ENCODE measurements at regions not wholly inside any gene's neighbourhood (a gene's known extent, or its start where the extent isn't known, plus 50 kb on each side); places are given as distances from the start of the nearest gene placed in this dataset.
"Not testable (repeated sequence)": the region's sequence is repeated elsewhere in the genome, so short reads cannot be mapped to it uniquely, and the experiment has no call there.

DNA sequence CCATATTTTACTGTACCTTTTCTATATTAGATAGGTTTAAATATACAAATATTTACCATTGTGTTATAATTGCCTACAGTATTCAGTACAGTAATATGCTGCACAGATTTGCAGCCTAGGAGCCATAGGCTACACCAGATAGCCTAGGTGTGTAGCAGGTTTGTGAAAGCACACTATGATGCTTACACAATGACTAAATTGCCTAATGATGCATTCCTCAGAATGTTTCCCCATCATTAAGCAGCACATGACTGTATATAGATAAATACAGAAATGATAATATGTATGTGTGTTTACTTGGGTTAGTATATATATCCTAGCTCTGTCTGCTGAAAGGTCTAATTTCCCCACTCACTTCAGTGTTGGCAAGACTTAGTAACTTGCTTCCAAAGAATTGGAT, 65.8 kb downstream of the MYL3 start:
- in situ Hi-C loops (cut with MboI; ENCODE audit: low pct_unique_long_range_greater_than_20kb, low sequenced_read_pairs) = no loop called here
- DNase-seq = no peak

DNA sequence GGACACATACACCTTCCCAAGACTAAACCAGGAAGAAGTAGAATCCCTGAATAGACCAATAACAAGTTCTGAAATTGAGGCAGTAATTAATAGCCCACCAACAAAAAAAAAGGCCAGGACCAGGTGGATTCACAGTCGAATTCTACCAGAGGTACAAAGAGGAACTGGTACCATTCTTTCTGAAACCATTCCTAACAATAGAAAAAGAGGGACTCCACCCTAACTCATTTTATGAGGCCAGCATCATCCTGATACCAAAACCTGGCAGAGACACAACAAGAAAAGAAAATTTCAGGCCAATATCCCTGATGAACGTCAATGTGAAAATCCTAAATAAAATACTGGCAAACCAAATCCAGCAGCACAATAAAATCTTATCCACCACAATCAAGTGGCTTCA, 69.9 kb downstream of the MYL3 start:
- DNase-seq; in situ Hi-C loops (cut with MboI; ENCODE audit: low pct_unique_long_range_greater_than_20kb, low sequenced_read_pairs): not testable (repeated sequence)

DNA sequence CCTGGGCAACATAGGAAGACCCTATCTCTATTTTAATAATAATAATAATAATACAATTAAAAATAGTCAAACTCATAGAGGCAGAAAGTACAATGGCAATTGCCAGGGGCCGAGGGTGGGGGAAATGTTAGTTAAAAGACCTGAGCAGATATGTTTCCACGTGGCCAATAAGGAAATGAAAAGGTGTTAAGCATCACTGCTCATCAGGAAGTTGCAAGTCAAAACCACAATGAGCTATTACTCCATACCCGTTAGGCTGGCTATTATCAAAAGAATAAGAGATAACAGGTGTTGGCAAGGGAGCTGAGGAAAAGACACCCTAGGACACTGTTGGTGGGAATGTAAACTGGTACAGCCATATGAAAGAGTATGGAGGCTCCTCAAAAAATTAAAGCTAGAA, 60.4 kb upstream of the PRSS50 start:
- peak; percentile 21 for DNase-seq
- in situ Hi-C loops (cut with MboI; ENCODE audit: low pct_unique_long_range_greater_than_20kb, low sequenced_read_pairs) = no loop called here

DNA sequence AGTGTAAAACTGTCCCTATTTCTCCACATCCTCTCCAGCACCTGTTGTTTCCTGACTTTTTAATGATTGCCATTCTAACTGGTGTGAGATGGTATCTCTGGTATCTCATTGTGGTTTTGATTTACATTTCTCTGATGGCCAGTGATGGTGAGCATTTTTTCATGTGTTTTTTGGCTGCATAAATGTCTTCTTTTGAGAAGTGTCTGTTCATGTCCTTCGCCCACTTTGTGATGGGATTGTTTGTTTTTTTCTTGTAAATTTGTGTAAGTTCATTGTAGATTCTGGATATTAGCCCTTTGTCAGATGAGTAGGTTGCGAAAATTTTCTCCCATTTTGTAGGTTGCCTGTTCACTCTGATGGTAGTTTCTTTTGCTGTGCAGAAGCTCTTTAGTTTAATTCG, 54.8 kb upstream of the PRSS50 start:
- in situ Hi-C loops (cut with MboI; ENCODE audit: low pct_unique_long_range_greater_than_20kb, low sequenced_read_pairs); DNase-seq: not testable (repeated sequence)

DNA sequence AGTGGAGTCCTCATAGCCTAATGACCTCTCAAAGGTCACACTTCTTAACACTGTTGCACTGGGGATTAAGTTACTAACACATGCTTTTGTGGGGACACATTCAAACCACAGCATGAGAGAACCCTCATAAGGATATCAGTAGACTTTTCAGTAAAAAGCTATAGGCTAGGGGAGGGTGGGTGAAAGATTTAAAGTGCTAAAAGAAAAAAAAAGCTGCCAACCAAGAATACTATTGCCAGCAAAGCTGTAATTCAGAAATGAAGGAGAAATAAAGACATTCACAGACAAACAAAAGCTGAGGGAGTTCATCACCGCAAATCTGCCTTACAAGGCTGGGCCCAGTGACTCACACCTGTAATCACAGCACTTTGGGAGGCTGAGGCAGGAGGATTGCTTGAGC, 50.4 kb upstream of the PRSS50 start:
- in situ Hi-C loops (cut with MboI; ENCODE audit: low pct_unique_long_range_greater_than_20kb, low sequenced_read_pairs) = no loop called here
- DNase-seq = no peak
